Left ventricle myocardium inferior (tissue), 1 donor: ENCODE measurements at regions not wholly inside any gene's neighbourhood (a gene's known extent, or its start where the extent isn't known, plus 50 kb on each side); places are given as distances from the start of the nearest gene placed in this dataset.

Experiments
- DNase-seq: peaks from one replicate; pipeline ENCODE4 v3.0.0-alpha.2; 2020
- H3K27ac ChIP-seq: fragments of 200-600 bp; replicated peaks from 2 replicates; pipeline ENCODE4 v1.8.0; 2021
- H3K27me3 ChIP-seq: fragments of 200-600 bp; 2 replicates; pipeline ENCODE4 v1.8.0; 2021; ENCODE audit warnings: low read depth
- H3K36me3 ChIP-seq: fragments of 200-600 bp; 2 replicates; pipeline ENCODE4 v1.8.0; 2021
- H3K4me1 ChIP-seq: fragments of 200-600 bp; 2 replicates; pipeline ENCODE4 v1.8.0; 2021
- H3K4me3 ChIP-seq: fragments of 200-600 bp; 2 replicates; pipeline ENCODE4 v1.8.0; 2021; ENCODE audit warnings: mild to moderate bottlenecking, moderate library complexity
- H3K9me3 ChIP-seq: fragments of 200-600 bp; replicated peaks from 2 replicates; pipeline ENCODE4 v1.8.0; 2021
- intact Hi-C: fragments of 100-400 bp; cut with micrococcal nuclease; formaldehyde crosslinking; loops from one replicate; pipeline ENCODE4 v1.11.0; 2022
- TF ChIP-seq, protein P1 (sequence below): fragments of 200-600 bp; IDR thresholded peaks from 2 replicates; pipeline ENCODE4 v1.8.0; 2021; ENCODE audit warnings: antibody characterized with exemption, mild to moderate bottlenecking, borderline replicate concordance
- donor health status: DM: no; HTN: yes; CAD: no; lungs with severe emphysema.

DNA sequence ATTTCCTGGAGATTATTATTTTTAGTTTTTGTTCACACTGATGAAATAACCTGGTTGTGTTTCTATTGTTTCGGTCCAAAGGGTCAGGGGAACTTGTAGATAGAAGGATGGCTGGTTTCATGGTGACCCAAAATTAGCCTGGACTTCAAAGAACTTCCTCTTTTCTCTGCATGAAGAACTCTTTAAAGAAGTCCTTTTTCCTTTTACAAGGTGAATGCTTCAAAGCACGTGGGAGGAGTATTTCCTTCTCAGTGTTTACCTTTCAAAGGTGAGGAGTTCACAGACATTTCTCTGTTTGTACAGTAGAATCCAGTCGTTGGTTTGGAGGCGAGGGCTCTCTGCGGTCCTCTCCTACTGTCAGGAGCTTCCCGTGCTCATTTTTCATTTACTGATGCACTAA, 561.7 kb downstream of the GATA3 start:
- intact Hi-C loops = no loop called here
- no peaks in the 10 kb centered on the region for H3K36me3 ChIP-seq
- TF ChIP-seq, protein P1, sequence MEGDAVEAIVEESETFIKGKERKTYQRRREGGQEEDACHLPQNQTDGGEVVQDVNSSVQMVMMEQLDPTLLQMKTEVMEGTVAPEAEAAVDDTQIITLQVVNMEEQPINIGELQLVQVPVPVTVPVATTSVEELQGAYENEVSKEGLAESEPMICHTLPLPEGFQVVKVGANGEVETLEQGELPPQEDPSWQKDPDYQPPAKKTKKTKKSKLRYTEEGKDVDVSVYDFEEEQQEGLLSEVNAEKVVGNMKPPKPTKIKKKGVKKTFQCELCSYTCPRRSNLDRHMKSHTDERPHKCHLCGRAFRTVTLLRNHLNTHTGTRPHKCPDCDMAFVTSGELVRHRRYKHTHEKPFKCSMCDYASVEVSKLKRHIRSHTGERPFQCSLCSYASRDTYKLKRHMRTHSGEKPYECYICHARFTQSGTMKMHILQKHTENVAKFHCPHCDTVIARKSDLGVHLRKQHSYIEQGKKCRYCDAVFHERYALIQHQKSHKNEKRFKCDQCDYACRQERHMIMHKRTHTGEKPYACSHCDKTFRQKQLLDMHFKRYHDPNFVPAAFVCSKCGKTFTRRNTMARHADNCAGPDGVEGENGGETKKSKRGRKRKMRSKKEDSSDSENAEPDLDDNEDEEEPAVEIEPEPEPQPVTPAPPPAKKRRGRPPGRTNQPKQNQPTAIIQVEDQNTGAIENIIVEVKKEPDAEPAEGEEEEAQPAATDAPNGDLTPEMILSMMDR = no peak
- H3K27me3 ChIP-seq = no peaks in the 10 kb centered on the region
- H3K9me3 ChIP-seq = peaks cover 8% of the 10 kb centered on the region
- H3K27ac ChIP-seq = no peak overlapping the region
- no peaks in the 10 kb centered on the region for H3K4me1 ChIP-seq
- no peak overlapping the region for H3K4me3 ChIP-seq
- no peak for DNase-seq

DNA sequence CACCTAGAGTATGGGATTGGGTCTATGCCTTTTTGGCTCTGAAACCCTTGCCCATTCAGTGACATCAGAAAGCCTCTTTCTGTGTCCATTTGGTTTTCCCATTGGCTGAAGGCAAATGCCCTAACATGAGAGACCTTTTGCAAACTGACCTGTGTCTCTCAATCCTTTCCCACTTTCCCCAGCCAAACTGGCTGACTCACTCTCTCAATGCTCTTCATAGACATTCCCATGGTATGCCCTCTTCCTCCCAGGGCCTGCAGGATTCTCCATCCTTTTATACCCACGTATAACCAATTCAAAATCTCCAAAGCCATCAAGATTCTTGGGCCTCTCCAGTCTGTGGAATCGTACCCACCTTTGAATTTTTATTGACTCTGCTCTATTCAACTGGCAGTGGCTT, 563.3 kb downstream of the GATA3 start:
- Histone ChIP-seq H3K27me3 (no peaks in the 10 kb centered on the region), H3K27ac (no peak overlapping the region), H3K4me3 (no peak overlapping the region), H3K36me3 (no peaks in the 10 kb centered on the region), H3K4me1 (no peaks in the 10 kb centered on the region), H3K9me3 (no peaks in the 10 kb centered on the region)
- TF ChIP-seq, protein P1 = no peak
- DNase-seq = no peak
- intact Hi-C loops = no loop called here

DNA sequence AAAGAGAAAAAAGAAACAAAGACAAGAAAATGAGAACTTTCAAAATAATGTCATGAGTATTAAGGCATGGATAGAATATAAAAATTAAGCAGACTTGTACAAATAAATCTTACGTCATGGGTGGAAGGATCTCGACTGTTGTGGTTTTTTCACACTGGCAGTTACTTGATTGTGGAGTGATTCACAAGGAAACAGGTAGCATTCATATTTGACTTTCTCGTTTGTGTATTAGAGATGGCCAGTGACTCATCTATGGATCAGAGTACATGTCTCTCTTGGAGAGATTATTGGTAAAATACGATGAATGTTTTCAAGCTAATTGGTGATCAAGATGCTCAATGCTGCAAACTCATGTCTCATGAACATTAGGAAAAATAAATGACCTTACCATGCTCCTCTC, 564.3 kb downstream of the GATA3 start:
- Histone ChIP-seq H3K27ac (no peak overlapping the region), H3K27me3 (no peaks in the 10 kb centered on the region), H3K9me3 (no peaks in the 10 kb centered on the region), H3K36me3 (no peaks in the 10 kb centered on the region), H3K4me3 (no peak overlapping the region), H3K4me1 (no peaks in the 10 kb centered on the region)
- DNase-seq = no peak
- TF ChIP-seq, protein P1 = no peak
- intact Hi-C loops = no loop called here

DNA sequence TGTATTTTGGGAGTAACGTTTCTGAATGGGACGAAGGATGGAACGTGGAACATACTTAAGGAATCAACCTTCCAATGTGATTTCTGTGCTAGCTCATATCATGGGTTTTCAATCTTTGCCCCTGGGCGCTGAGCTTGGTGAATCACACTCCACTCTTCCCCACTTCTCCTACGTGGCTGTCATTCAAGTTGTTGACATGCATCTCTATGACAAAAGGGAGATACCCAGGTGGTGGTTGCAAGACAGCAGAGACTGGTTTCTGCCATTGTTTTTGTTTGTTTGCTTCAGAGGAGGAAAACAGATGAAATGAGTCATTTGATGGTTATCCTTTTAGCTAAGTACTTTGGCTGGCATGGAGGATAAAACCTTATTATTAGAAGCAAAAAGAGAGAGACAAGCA, 573.9 kb downstream of the GATA3 start:
- H3K9me3 ChIP-seq = no peaks in the 10 kb centered on the region
- no peaks in the 10 kb centered on the region for H3K36me3 ChIP-seq
- H3K4me1 ChIP-seq = no peaks in the 10 kb centered on the region
- no peak overlapping the region for H3K4me3 ChIP-seq
- H3K27me3 ChIP-seq = no peaks in the 10 kb centered on the region
- DNase-seq = no peak
- intact Hi-C loops = no loop called here
- TF ChIP-seq, protein P1 = no peak
- no peak overlapping the region for H3K27ac ChIP-seq

DNA sequence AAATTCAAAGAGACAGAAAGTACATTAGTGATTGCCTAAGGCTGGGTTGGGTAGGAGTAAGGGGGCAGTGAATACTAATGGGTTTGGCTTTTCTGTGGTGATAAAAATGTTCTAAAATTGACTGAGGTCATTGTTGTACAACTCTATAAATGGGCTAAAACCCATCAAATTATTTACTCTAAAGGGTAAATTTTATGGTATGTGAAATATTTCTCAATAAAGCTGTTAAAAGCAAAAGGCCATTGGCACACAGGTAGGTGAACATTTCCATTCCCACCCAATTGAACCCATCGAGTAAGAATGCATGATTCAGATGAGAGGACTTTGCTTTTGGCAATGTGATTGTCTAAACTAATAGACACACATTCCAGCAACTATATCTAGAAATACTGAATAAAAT, 579.4 kb downstream of the GATA3 start:
- no peaks in the 10 kb centered on the region for H3K27me3 ChIP-seq
- no peaks in the 10 kb centered on the region for H3K4me1 ChIP-seq
- TF ChIP-seq, protein P1 = no peak
- no peaks in the 10 kb centered on the region for H3K36me3 ChIP-seq
- no peaks in the 10 kb centered on the region for H3K9me3 ChIP-seq
- no peak overlapping the region for H3K4me3 ChIP-seq
- DNase-seq = no peak
- H3K27ac ChIP-seq = no peak overlapping the region
- intact Hi-C loops = no loop called here

DNA sequence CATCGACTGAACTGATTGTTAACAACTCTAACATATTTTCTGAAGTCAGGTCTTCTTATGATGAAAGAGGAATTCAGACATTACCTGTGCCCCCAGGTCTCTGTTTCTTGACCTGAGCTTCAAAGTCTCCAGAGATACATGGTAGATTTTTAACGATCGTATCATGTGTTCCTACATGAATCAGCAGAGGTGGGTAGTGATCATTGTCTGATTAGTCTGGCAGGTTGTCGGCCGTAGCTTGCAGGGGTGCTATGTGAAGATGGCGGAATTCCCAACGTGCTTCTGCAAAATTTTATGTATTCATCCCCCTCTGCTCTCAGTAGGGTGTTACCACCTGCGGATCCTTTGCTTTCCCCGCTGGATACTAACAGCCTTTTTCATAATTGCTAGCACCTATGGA, 581.9 kb downstream of the GATA3 start:
- no peaks in the 10 kb centered on the region for H3K27me3 ChIP-seq
- H3K9me3 ChIP-seq = no peaks in the 10 kb centered on the region
- H3K36me3 ChIP-seq = no peaks in the 10 kb centered on the region
- H3K4me1 ChIP-seq = no peaks in the 10 kb centered on the region
- DNase-seq = no peak
- no peak overlapping the region for H3K4me3 ChIP-seq
- H3K27ac ChIP-seq = no peak overlapping the region
- intact Hi-C loops = no loop called here
- TF ChIP-seq, protein P1 = no peak
